Skeletal muscle tissue (tissue), 3 donors: ENCODE measurements at regions not wholly inside any gene's neighbourhood (a gene's known extent, or its start where the extent isn't known, plus 50 kb on each side); places are given as distances from the start of the nearest gene placed in this dataset.

Source experiments
- H3K27ac ChIP-seq: one replicate; pipeline ENCODE4 v1.7.0; 2013; ENCODE audit warnings: mild to moderate bottlenecking, low read depth, low read length, inconsistent platforms
- H3K27me3 ChIP-seq, 3 donors: one replicate each; pipeline ENCODE4 v1.7.0; 2013; ENCODE audit warnings: low read length in 3 of 3; ENCODE audit not compliant: control insufficient read depth in 3 of 3, insufficient read depth in 3 of 3
- H3K36me3 ChIP-seq, 3 donors: one replicate each; pipeline ENCODE4 v1.7.0; 2013; ENCODE audit warnings: low read length in 3 of 3; ENCODE audit not compliant: control insufficient read depth in 3 of 3, insufficient read depth in 3 of 3
- H3K4me1 ChIP-seq, 3 donors: one replicate each; pipeline ENCODE4 v1.7.0; 2013; ENCODE audit warnings: low read length in 3 of 3, mild to moderate bottlenecking in 3 of 3; ENCODE audit not compliant: control insufficient read depth in 3 of 3, insufficient read depth in 3 of 3
- H3K4me3 ChIP-seq, 3 donors: one replicate each; pipeline ENCODE4 v1.7.0; 2013; ENCODE audit warnings: low read length in 3 of 3
- H3K9ac ChIP-seq, 3 donors: one replicate each; pipeline ENCODE4 v1.7.0; 2013; ENCODE audit warnings: low read length in 3 of 3, mild to moderate bottlenecking in 3 of 3, moderate library complexity in 2 of 3, low read depth in 1 of 3
- H3K9me3 ChIP-seq, 3 donors: one replicate each; pipeline ENCODE4 v1.7.0; 2013; ENCODE audit warnings: low read length in 3 of 3; ENCODE audit not compliant: control insufficient read depth in 3 of 3
- donor health status: Osteomylitis.

DNA sequence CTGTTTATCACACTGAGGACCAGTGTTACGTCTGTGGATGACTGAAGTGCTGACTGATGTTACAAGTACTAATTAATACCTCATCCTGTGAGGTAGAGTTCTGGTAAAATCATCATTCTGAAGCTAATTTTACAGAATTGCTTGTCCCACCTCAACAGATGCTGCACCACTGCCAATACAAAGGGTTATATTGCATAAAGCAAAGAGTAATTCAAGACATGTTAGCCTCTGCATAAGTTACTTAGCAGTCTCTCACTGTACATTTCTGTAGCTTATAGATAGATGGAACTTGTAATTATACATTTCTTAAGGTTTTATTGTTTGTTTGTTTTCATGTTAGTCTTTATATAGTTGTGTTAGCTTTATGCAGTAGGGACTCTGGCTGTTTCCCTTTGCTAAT lies 513.6 kb downstream of the ANXA1 start:
- Histone ChIP-seq H3K9me3 (no peaks in the 10 kb centered on the region), H3K4me1 (no peaks in the 10 kb centered on the region), H3K27me3 (no peaks in the 10 kb centered on the region), H3K36me3 (no peaks in the 10 kb centered on the region), H3K9ac (no peak overlapping the region), H3K4me3 (no peak overlapping the region), H3K27ac (no peak overlapping the region)

- Histone ChIP-seq H3K27me3 (no peaks in the 10 kb centered on the region), H3K4me1 (no peaks in the 10 kb centered on the region), H3K27ac (no peak overlapping the region), H3K9me3 (no peaks in the 10 kb centered on the region), H3K9ac (no peak overlapping the region), H3K4me3 (no peak overlapping the region), H3K36me3 (no peaks in the 10 kb centered on the region)
Measured at GRCh38 chr9:73667749-73668148, 516.1 kb downstream of the ANXA1 start.

- no peaks in the 10 kb centered on the region for H3K36me3 ChIP-seq
- no peak overlapping the region for H3K27ac ChIP-seq
- no peaks in the 10 kb centered on the region for H3K9me3 ChIP-seq
- no peaks in the 10 kb centered on the region for H3K4me1 ChIP-seq
- no peak overlapping the region for H3K9ac ChIP-seq
- no peaks in the 10 kb centered on the region for H3K27me3 ChIP-seq
- no peak overlapping the region for H3K4me3 ChIP-seq
Measured at GRCh38 chr9:73680831-73681230, 529.2 kb downstream of the ANXA1 start.

DNA sequence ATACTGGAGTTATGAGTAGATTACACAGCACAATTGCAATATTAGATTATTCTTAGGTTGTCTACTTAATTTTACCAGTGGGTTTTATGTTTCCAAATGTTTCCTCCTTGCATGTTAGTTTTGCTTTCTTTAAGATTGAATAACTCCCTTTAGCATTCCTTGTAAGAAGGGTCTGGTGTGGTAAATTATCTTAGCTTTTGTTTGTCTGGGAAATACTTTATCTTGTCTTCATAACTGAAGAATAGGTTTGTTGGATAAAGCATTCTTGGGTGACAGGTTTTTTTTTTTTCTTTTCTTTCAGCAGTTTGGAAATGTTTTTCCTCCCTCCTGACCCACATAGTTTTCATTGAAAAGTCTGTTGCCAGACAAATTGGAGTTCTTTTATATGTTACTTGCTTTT lies 531.1 kb downstream of the ANXA1 start:
- Histone ChIP-seq H3K4me3 (no peak overlapping the region), H3K36me3 (no peaks in the 10 kb centered on the region), H3K27ac (no peak overlapping the region), H3K4me1 (no peaks in the 10 kb centered on the region), H3K27me3 (no peaks in the 10 kb centered on the region), H3K9ac (no peak overlapping the region), H3K9me3 (no peaks in the 10 kb centered on the region)

DNA sequence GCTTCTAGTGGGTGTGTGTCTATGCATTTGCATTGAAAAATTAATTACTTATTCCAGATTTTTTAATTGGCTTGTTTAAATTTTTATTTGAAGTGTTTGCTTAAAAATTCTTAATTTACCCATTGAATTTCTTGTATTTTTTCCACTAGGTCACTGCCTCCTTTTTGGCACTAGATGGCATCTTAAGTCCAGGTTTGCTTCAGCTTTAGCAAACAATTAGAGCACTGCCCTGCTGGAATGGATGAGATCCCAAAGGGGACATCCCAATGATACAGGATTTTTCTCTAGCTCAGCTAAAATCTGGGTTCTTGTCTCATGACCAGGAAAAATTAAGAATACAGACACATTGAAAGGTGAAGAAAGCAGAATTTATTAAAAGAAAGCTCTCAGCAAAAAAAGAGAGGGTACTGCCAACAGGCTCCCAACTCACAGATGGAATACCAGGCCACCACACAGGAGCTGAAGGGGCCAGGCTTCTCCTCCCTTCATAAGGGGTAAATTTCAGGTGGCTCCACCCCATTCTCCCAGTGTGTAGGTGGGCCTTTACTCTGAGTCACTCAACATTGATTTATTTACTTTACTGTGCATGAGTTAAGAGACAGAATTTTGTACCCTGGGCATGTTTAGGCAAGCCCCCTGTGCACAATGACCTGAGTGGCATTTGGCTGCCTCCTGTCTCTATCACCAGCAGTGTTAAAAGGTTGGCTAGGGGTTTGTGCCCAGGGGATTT lies 532.4 kb downstream of the ANXA1 start:
- no peak overlapping the region for H3K9ac ChIP-seq
- H3K9me3 ChIP-seq, result no peaks in the 10 kb centered on the region
- H3K4me1 ChIP-seq, result no peaks in the 10 kb centered on the region
- H3K27me3 ChIP-seq, result no peaks in the 10 kb centered on the region
- H3K36me3 ChIP-seq, result no peaks in the 10 kb centered on the region
- H3K4me3 ChIP-seq, result no peak overlapping the region
- no peak overlapping the region for H3K27ac ChIP-seq

DNA sequence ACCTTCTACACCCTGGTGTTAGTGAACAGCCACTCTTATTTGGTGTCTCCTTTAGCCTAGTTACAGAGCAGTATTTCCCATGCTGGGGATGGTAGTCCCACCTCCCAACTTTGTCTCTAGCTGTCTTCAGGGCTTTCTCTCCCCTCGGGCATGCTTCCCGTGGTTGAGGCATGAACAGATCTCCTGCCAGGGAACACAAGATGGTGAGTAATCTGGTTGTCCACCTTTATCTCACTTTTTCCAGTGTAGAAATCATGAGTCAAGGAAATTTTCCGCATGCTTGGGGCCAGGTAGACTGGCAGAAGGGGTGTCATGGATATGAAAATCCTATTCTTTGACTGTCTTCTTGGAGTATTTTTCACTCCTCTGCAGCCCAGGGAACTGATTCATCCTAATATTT lies 532.9 kb downstream of the ANXA1 start:
- no peak overlapping the region for H3K9ac ChIP-seq
- H3K9me3 ChIP-seq, result no peaks in the 10 kb centered on the region
- H3K27me3 ChIP-seq, result no peaks in the 10 kb centered on the region
- no peaks in the 10 kb centered on the region for H3K4me1 ChIP-seq
- no peaks in the 10 kb centered on the region for H3K36me3 ChIP-seq
- no peak overlapping the region for H3K4me3 ChIP-seq
- no peak overlapping the region for H3K27ac ChIP-seq

GRCh38 chr9:73685786-73686185 lies 534.1 kb downstream of the ANXA1 start:
- H3K36me3 ChIP-seq, result no peaks in the 10 kb centered on the region
- H3K27ac ChIP-seq, result no peak overlapping the region
- no peaks in the 10 kb centered on the region for H3K9me3 ChIP-seq
- no peaks in the 10 kb centered on the region for H3K27me3 ChIP-seq
- H3K4me1 ChIP-seq, result no peaks in the 10 kb centered on the region
- H3K9ac ChIP-seq, result no peak overlapping the region
- H3K4me3 ChIP-seq, result no peak overlapping the region

DNA sequence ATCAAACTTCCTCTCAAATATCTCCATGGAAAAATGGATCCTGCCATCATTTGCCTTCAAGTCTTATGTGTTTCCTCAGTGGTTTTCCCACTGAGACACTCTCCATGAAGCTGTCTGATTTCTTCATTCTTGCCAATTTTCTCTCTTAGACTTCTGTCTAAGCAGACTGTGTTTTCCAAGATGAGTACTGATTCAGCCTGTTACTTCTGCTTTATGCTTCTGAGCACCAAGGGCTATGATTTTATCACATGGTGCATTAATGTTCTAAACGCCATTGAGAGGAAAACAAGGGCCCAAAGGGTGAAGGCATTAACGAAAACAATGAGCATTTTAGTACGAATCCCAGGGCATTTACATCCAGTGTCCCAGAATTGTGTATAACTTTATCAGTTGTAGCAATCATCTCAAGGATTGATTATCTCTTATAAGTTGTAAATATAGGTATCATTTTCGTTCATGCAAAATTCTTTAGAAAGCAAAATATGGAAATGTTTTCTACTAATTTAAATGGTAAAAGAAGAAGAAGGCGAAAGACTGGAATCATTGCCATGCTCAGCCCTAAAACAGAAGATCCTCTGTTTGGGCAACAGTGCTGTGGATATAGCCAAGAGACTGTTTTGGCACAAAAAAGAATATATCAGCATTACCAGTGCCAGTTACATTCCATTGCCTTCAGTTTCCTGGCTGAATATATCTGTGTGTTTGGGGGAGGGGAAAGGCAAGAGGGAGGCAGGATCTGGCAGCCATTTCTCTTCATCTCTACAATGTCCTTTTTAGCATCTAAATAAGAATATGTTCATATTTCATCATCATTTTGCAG lies 537.6 kb downstream of the ANXA1 start:
- Histone ChIP-seq H3K9ac (no peak overlapping the region), H3K36me3 (no peaks in the 10 kb centered on the region), H3K4me1 (no peaks in the 10 kb centered on the region), H3K27ac (no peak overlapping the region), H3K4me3 (no peak overlapping the region), H3K27me3 (no peaks in the 10 kb centered on the region), H3K9me3 (no peaks in the 10 kb centered on the region)

GRCh38 chr9:73701415-73702057 lies 549.9 kb downstream of the ANXA1 start:
- no peaks in the 10 kb centered on the region for H3K27me3 ChIP-seq
- H3K27ac ChIP-seq, result no peak overlapping the region
- no peak overlapping the region for H3K4me3 ChIP-seq
- H3K9me3 ChIP-seq, result peaks cover 0 to 1% (median 0%) of the 10 kb centered on the region in 3 donors
- H3K4me1 ChIP-seq, result no peaks in the 10 kb centered on the region
- no peaks in the 10 kb centered on the region for H3K36me3 ChIP-seq
- no peak overlapping the region for H3K9ac ChIP-seq

- H3K4me1 ChIP-seq, result no peaks in the 10 kb centered on the region
- no peak overlapping the region for H3K4me3 ChIP-seq
- H3K36me3 ChIP-seq, result no peaks in the 10 kb centered on the region
- no peak overlapping the region for H3K9ac ChIP-seq
- no peaks in the 10 kb centered on the region for H3K9me3 ChIP-seq
- no peaks in the 10 kb centered on the region for H3K27me3 ChIP-seq
- no peak overlapping the region for H3K27ac ChIP-seq
Measured at GRCh38 chr9:73714294-73714693, 562.6 kb downstream of the ANXA1 start.
